HG03108 (cell line): ENCODE measurements at regions not wholly inside any gene's neighbourhood (a gene's known extent, or its start where the extent isn't known, plus 50 kb on each side); places are given as distances from the start of the nearest gene placed in this dataset.

ENCODE experiments used
- ATAC-seq: cut with Tn5 transposase; IDR thresholded peaks from one replicate; pipeline ENCODE4 v1.9.1; 2021; ENCODE audit warnings: moderate library complexity; ENCODE audit not compliant: unreplicated experiment

- ATAC-seq: no peak
Measured at GRCh38 chr14:99094901-99095300, 177.1 kb downstream of the BCL11B start.

GRCh38 chr14:99095369-99095768 is 176.6 kb downstream of the BCL11B start:
- no peak for ATAC-seq

- ATAC-seq: no peak
Measured at GRCh38 chr14:99098199-99098598, 173.8 kb downstream of the BCL11B start.

GRCh38 chr14:99099051-99099787 is 172.8 kb downstream of the BCL11B start:
- ATAC-seq: no peak

DNA sequence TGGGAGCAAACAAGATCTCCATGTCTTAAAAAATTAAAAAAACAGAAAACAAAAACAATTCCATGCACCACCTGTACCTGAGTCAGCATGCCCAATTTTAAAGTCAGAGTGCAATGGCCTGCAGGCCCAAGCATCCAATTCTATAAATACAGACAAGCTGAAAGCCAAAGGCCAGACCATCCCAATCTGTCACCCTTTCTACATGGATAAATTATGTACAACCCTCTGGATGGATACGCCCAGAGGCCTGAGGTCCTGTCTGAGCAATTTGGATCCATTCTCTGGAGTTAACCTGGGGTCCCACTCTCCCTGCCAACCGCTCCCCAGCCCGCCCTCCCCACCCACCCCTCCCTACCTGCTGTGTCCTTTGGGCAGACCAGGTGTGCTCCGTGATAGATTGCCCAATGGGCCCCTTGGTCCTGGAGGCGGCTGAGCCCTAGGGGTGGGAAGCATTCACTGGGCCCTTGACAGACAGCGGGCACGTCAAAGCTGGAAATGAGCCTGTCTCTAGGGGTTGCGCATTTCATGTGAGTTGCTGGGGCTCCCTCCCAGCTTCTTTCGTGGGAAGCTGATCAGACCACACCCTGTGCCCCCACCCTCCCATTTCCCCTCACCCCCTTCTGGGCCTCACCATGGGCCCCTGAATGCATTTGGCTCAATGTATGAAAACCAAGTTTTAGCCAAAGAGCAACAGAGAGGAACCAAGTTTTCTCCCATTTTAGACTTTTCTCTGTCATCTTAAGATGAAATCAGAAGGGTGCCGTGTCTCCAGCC is 171.3 kb downstream of the BCL11B start:
- ATAC-seq: no peak

- no peak for ATAC-seq
Measured at GRCh38 chr14:99101855-99102461, 170.0 kb downstream of the BCL11B start.

DNA sequence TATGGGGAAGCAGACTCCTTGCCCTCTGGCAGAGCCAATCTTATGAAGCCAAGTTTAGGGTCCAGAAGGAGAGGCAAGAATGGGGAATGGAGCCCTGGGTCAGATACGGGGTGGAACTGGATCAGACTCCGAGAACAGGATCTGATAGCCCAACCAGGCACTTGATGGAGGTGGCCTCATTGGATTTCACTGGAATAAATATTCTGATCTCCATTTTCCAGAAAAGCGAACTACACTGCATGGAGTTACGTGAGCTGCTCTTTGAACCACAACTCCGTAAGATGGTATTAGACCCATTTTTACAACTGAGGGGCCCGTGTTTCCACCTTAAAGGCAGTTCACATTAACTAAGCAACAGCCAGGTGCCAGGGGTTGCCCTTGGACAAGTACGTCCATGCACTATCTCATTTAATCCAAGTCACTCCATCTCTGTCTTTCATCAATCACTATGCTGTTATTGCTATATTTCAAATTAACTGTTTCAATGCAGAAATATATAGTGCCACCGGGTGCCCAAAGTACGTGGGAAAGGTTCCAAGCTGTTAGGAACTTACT is 155.2 kb downstream of the BCL11B start:
- no peak for ATAC-seq

- ATAC-seq: no peak
Measured at GRCh38 chr14:99117671-99118045, 154.3 kb downstream of the BCL11B start.

- no peak for ATAC-seq
Measured at GRCh38 chr14:99118046-99118721, 153.8 kb downstream of the BCL11B start.

DNA sequence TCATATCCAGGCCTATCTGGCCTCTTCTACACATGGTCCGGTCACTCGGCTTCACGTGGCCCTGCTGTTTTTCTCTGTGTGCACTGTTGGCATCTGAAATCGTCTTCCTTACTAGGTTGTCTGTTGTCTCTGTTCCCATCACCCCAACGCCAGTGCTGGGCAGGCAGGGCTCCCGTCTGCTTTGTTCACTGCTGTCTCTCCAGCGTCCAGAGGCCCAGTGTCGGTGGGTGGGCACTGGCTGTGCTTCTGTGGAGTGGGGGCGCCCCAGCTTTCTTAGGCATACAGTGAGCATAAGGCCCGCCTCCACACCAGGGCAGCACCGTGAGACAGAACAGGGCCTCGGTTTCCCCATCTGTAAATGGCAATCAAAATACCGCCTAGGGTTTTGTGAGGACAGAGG is 153.1 kb downstream of the BCL11B start:
- no peak for ATAC-seq
